ENCODE measurements at regions not wholly inside any gene's neighbourhood (a gene's known extent, or its start where the extent isn't known, plus 50 kb on each side); places are given as distances from the start of the nearest gene placed in this dataset.

- Histone ChIP-seq H3K9me3 (peaks cover 0 to 3% (median 0%) of the 10 kb centered on the region in 8 donors), H3K4me3 (no peak overlapping the region), H3K27ac (no peak overlapping the region), H3K36me3 (no peaks in the 10 kb centered on the region), H3K27me3 (replicated peaks in 1 of 7) (peaks cover 0 to 6% (median 0%) of the 10 kb centered on the region in 7 donors), H3K4me1 (no peaks in the 10 kb centered on the region)
- TF ChIP-seq, protein P1, sequence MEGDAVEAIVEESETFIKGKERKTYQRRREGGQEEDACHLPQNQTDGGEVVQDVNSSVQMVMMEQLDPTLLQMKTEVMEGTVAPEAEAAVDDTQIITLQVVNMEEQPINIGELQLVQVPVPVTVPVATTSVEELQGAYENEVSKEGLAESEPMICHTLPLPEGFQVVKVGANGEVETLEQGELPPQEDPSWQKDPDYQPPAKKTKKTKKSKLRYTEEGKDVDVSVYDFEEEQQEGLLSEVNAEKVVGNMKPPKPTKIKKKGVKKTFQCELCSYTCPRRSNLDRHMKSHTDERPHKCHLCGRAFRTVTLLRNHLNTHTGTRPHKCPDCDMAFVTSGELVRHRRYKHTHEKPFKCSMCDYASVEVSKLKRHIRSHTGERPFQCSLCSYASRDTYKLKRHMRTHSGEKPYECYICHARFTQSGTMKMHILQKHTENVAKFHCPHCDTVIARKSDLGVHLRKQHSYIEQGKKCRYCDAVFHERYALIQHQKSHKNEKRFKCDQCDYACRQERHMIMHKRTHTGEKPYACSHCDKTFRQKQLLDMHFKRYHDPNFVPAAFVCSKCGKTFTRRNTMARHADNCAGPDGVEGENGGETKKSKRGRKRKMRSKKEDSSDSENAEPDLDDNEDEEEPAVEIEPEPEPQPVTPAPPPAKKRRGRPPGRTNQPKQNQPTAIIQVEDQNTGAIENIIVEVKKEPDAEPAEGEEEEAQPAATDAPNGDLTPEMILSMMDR (IDR thresholded peaks at IDR 0.05 in 8 of 11, conservative IDR thresholded peaks at IDR 0.05 in 3 of 11), result no peak
- TF ChIP-seq POLR2AphosphoS5 (IDR thresholded peaks at IDR 0.05) (no peak), POLR2A (IDR thresholded peaks at IDR 0.05) (no peak)
- peak; percentile 68 for DNase-seq
- WGBS, 5 donors, result 76 to 96% (median 90%) methylated on average over 10 to 11 of the region's 11 CpGs
- intact Hi-C loops (cut with DNase I; ENCODE audit: low total_unique reads), result no loop called here
Measured at GRCh38 chr2:2569306-2569705, 238.2 kb upstream of the MYT1L start.

DNA sequence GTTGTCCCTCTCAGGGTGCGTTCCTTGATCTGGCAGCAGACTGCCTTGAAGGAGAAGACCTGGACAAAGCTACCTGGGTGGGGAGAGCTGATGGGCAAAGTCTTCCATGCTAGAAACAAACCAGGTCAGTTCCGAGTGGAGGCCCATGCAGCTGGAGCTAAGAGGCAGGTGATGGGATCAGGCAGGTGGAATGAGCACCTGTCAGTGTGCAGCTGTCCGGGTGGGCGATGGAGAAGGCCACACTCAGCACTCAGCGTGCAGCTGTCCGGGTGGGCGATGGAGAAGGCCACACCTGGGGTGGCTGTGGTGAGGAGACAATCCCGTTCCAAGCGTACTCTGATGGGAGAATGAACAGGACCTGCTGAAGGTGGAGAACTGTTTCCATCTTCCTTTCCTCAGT is 237.3 kb upstream of the MYT1L start:
- H3K4me1 ChIP-seq, result no peaks in the 10 kb centered on the region
- 83 to 96% (median 94%) methylated on average over 9 of the region's 9 CpGs for WGBS, 5 donors
- H3K9me3 ChIP-seq, result no peaks in the 10 kb centered on the region
- peak; percentile 38 for DNase-seq
- H3K4me3 ChIP-seq, result no peak overlapping the region
- H3K27me3 ChIP-seq (replicated peaks in 1 of 7), result peaks cover 0 to 6% (median 0%) of the 10 kb centered on the region in 7 donors
- TF ChIP-seq POLR2AphosphoS5 (IDR thresholded peaks at IDR 0.05) (no peak), POLR2A (IDR thresholded peaks at IDR 0.05) (no peak)
- H3K27ac ChIP-seq, result no peak overlapping the region
- H3K36me3 ChIP-seq, result no peaks in the 10 kb centered on the region
- intact Hi-C loops (cut with DNase I; ENCODE audit: low total_unique reads), result no loop called here

DNA sequence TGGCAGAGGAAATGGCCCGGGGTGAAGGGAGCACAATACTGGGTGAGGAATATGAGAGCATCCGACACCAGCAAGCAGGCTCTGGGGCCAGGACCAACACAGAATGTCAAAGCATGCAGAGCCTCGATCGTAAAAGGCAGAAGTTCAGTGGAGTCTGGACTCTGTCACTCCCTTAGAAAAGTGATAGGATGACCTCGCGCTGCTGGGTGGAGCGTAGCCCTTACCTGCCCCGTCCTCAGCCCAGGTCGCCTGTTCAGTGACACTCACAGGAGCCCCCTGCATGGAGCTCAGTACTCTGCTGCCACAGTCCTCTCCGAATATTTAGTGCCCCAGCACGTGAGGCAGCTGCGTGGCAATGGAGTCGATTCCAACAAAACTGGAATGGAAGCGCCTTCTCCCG is 236.7 kb upstream of the MYT1L start:
- Histone ChIP-seq H3K4me3 (no peak overlapping the region), H3K36me3 (no peaks in the 10 kb centered on the region), H3K27me3 (replicated peaks in 1 of 7) (peaks cover 0 to 6% (median 0%) of the 10 kb centered on the region in 7 donors), H3K9me3 (no peaks in the 10 kb centered on the region), H3K4me1 (no peaks in the 10 kb centered on the region), H3K27ac (no peak overlapping the region)
- intact Hi-C loops (cut with DNase I; ENCODE audit: low total_unique reads), result no loop called here
- DNase-seq, result peak; percentile 53
- 84 to 90% (median 87%) methylated on average over 15 of the region's 15 CpGs for WGBS, 5 donors
- TF ChIP-seq, protein P1 (IDR thresholded peaks at IDR 0.05 in 8 of 11, conservative IDR thresholded peaks at IDR 0.05 in 3 of 11), result no peak
- TF ChIP-seq POLR2A (IDR thresholded peaks at IDR 0.05) (no peak), POLR2AphosphoS5 (IDR thresholded peaks at IDR 0.05) (no peak)

DNA sequence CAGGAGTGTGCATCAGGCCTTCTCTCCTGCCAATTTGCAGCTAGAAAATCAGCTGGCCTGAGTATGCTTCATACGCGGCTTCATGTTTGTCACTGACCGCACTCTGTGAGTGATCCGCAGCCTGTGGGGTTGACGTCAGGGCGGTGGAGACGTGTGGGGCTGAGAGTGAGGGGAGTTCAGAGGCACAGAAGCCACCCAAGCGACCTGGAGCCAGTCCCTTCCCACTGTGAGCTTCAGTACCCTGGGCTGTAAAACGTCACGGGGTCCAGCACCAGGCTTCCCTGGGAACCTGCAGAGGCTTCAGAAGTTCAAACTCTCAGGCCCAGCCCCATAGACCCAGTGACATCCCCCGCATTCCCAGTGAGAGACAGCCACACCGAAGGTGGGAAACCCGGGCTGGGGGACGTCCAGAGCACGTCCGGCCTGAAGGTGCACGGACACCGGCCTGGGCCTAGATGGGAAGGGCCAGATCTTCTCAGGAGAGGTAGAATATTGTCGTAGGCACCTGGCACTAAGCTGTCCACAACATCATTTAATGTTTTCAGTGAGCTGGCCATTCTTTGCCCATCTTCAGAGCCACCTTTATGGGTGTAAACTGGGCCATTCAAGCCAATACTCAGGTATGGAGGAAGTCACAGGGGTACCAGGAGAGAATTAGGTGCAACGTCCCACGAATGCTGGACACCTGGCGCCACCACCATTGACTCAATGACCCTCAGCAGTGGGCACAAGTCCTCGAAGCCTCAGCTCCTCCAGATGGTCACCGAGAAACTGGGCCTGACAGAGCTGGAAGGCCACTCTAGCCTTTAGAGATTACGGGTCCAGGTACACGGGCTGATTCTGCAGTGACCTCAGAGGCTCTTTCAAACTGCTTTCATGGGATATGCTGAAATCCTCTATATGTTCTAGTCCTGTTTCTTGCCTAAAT is 235.6 kb upstream of the MYT1L start:
- TF ChIP-seq, protein P1 (IDR thresholded peaks at IDR 0.05 in 8 of 11, conservative IDR thresholded peaks at IDR 0.05 in 3 of 11), result no peak
- TF ChIP-seq POLR2AphosphoS5 (IDR thresholded peaks at IDR 0.05) (no peak), POLR2A (IDR thresholded peaks at IDR 0.05) (no peak)
- WGBS, 5 donors, result 83 to 92% (median 90%) methylated on average over 20 to 26 of the region's 26 CpGs
- no peaks in the 10 kb centered on the region for H3K4me1 ChIP-seq
- H3K4me3 ChIP-seq, result no peak overlapping the region
- peak; percentile 54 for DNase-seq
- no peak overlapping the region for H3K27ac ChIP-seq
- intact Hi-C loops (cut with DNase I; ENCODE audit: low total_unique reads), result no loop called here
- H3K9me3 ChIP-seq, result no peaks in the 10 kb centered on the region
- H3K27me3 ChIP-seq (replicated peaks in 1 of 7), result peaks cover 0 to 6% (median 0%) of the 10 kb centered on the region in 7 donors
- no peaks in the 10 kb centered on the region for H3K36me3 ChIP-seq

All from spleen (tissue), 11 donors.